HepG2 (cell line): ENCODE measurements at regions not wholly inside any gene's neighbourhood (a gene's known extent, or its start where the extent isn't known, plus 50 kb on each side); places are given as distances from the start of the nearest gene placed in this dataset.

ENCODE experiments used
- AHR ChIP-seq: IDR thresholded peaks from 2 replicates; pipeline ENCODE4 v1.6.1; 2018; ENCODE audit warnings: missing genetic modification reagents, missing compliant biosample characterization
- CENPT ChIP-seq: sonication (generic); formaldehyde crosslinking; IDR thresholded peaks from 2 replicates; pipeline ENCODE4 v1.8.0; 2022; ENCODE audit warnings: low read depth, mild to moderate bottlenecking, moderate library complexity, missing genetic modification reagents
- MBD4 ChIP-seq: IDR thresholded peaks from 2 replicates; pipeline ENCODE4 v1.6.1; 2012; ENCODE audit warnings: low read length, inconsistent platforms, borderline replicate concordance
- MEIS2 ChIP-seq: sonication (generic); formaldehyde crosslinking; IDR thresholded peaks from 2 replicates; pipeline ENCODE4 v1.9.0; 2021; ENCODE audit warnings: mild to moderate bottlenecking, missing genetic modification reagents
- NCOA2 ChIP-seq: sonication (generic); formaldehyde crosslinking; IDR thresholded peaks from 2 replicates; pipeline ENCODE4 v1.8.0; 2022; ENCODE audit warnings: inconsistent platforms
- NONO ChIP-seq, 2 experiments: fragments of 450-650 bp in 1 of 2; sonication (generic) in 1 of 2; formaldehyde crosslinking in 1 of 2; IDR thresholded peaks in 1 of 2; conservative IDR thresholded peaks in 1 of 2; 2 replicates each; pipeline versions ENCODE4 v1.6.1 to v1.8.0; 2017 to 2022; ENCODE audit warnings: mild to moderate bottlenecking in 1 of 2, missing genetic modification reagents in 1 of 2, moderate library complexity in 1 of 2
- SSRP1 ChIP-seq: IDR thresholded peaks from 2 replicates; pipeline ENCODE4 v1.6.1; 2016; ENCODE audit warnings: control low read depth
- TRIM22 ChIP-seq: fragments of 450-650 bp; IDR thresholded peaks from 2 replicates; pipeline ENCODE4 v1.6.1; 2017
- ZBTB40 ChIP-seq, 2 experiments: fragments of 450-650 bp in 1 of 2; sonication (generic) in 1 of 2; formaldehyde crosslinking in 1 of 2; IDR thresholded peaks; 2 replicates each; pipeline versions ENCODE4 v1.6.1 to v1.8.0; 2016 to 2022; ENCODE audit warnings: antibody characterized with exemption in 1 of 2, mild to moderate bottlenecking in 1 of 2, missing genetic modification reagents in 1 of 2
- ZNF367 ChIP-seq: sonication (generic); formaldehyde crosslinking; IDR thresholded peaks from 2 replicates; pipeline ENCODE4 v1.4.0; 2020; ENCODE audit warnings: missing genetic modification reagents, borderline replicate concordance
- ZNF460 ChIP-seq: sonication (generic); formaldehyde crosslinking; IDR thresholded peaks from 2 replicates; pipeline ENCODE4 v1.5.1; 2020; ENCODE audit warnings: missing genetic modification reagents, mild to moderate bottlenecking, borderline replicate concordance
- ZNF552 ChIP-seq: sonication (generic); formaldehyde crosslinking; IDR thresholded peaks from 2 replicates; pipeline ENCODE4 v1.9.0; 2022; ENCODE audit warnings: missing genetic modification reagents, mild to moderate bottlenecking, borderline replicate concordance
- ZNF773 ChIP-seq: sonication (generic); formaldehyde crosslinking; IDR thresholded peaks from 2 replicates; pipeline ENCODE4 v1.4.0; 2020; ENCODE audit warnings: missing genetic modification reagents, borderline replicate concordance
- ZNF775 ChIP-seq: sonication (generic); formaldehyde crosslinking; IDR thresholded peaks from 2 replicates; pipeline ENCODE4 v1.4.0; 2020; ENCODE audit warnings: missing genetic modification reagents, mild to moderate bottlenecking, moderate library complexity, borderline replicate concordance
- ZNF878 ChIP-seq: sonication (generic); formaldehyde crosslinking; IDR thresholded peaks from 2 replicates; pipeline ENCODE4 v1.8.1; 2023; ENCODE audit warnings: mild to moderate bottlenecking, missing genetic modification reagents, moderate library complexity
- TF ChIP-seq, protein P1 (sequence below): sonication (generic); formaldehyde crosslinking; conservative IDR thresholded peaks from 2 replicates; pipeline ENCODE4 v1.4.0; 2020; ENCODE audit warnings: missing genetic modification reagents

DNA sequence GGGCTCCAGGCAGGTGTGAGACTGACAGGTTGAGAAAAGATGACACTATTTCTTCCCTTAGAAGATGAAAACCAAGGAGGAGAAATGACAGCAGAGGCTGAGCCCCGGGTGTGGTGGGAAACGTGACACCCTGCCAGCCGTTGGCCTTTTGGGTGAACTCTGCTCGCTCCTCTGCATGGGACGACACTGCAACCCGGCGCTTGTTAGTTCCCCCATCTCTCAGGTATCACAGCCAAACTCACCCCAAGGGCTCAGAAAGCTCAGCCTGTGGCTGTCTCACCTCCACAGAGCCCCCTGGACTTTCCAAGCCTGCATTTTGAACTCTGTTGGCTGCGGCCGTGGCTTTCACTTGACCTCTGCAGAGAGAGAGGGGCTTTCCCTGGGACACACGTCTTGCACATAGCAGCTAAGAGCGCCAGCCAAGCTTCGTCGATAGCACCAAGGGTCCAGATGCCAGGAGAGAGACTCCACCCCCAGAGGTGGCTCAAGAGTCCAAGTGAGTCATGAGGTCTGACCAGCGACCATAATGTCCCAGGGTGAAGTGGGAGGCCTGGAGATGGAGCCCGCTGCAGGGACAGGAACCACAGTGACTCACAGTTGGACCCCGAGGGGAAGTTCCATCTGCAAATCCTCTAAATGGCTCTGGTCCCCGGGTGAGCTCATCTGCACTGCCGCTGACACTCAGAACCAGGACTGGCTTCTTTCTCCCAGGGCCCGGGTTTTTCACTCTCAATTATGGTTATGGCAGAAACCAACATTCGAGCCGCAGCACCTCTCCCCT is 301.9 kb downstream of the SOX9 start (continued):
- TF ChIP-seq ZBTB40 (IDR thresholded peaks at IDR 0.05) (no peak), ZBTB40 (CRISPR knock-in tag; IDR thresholded peaks at IDR 0.05) (peak; percentile 80), ZNF460 (CRISPR knock-in tag) (no peak), SSRP1 (no peak; the same call in 1 of the 2 replicates), AHR (CRISPR knock-in tag) (no peak; the same call in 1 of the 2 replicates), CENPT (CRISPR knock-in tag) (no peak), MEIS2 (CRISPR knock-in tag) (peak; percentile 49; the same call in 1 of the 2 replicates), NONO (IDR thresholded peaks at IDR 0.05) (no peak), NONO (CRISPR knock-in tag; conservative IDR thresholded peaks at IDR 0.05) (no peak), ZNF552 (CRISPR knock-in tag) (0 out of 2 replicates have a peak, but pooled peaks have one; percentile 52), ZNF773 (no peak), ZNF367 (no peak), TRIM22 (no peak), NCOA2 (CRISPR knock-in tag) (peak; percentile 65), MBD4 (no peak; the same call in 1 of the 2 replicates), ZNF775 (CRISPR knock-in tag) (no peak), ZNF878 (no peak)
- TF ChIP-seq, protein P1, sequence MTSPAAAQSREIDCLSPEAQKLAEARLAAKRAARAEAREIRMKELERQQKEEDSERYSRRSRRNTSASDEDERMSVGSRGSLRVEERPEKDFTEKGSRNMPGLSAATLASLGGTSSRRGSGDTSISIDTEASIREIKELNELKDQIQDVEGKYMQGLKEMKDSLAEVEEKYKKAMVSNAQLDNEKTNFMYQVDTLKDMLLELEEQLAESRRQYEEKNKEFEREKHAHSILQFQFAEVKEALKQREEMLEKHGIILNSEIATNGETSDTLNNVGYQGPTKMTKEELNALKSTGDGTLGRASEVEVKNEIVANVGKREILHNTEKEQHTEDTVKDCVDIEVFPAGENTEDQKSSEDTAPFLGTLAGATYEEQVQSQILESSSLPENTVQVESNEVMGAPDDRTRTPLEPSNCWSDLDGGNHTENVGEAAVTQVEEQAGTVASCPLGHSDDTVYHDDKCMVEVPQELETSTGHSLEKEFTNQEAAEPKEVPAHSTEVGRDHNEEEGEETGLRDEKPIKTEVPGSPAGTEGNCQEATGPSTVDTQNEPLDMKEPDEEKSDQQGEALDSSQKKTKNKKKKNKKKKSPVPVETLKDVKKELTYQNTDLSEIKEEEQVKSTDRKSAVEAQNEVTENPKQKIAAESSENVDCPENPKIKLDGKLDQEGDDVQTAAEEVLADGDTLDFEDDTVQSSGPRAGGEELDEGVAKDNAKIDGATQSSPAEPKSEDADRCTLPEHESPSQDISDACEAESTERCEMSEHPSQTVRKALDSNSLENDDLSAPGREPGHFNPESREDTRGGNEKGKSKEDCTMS (CRISPR knock-in tag) = no peak
